Left cardiac atrium (tissue), 4 donors: ENCODE measurements at regions not wholly inside any gene's neighbourhood (a gene's known extent, or its start where the extent isn't known, plus 50 kb on each side); places are given as distances from the start of the nearest gene placed in this dataset.

Source experiments
- ATAC-seq, 2 donors: fragments of 200-7000 bp; cut with Tn5 transposase; one replicate each; pipeline ENCODE4 v1.9.1; 2020; ENCODE audit warnings: mild to moderate bottlenecking in 2 of 2, moderate library complexity in 2 of 2
- DNase-seq: peaks from one replicate; pipeline ENCODE4 v3.0.0-alpha.2; 2020
- intact Hi-C, 2 donors: fragments of 100-400 bp; cut with DNase I; formaldehyde crosslinking; loops; one replicate each; pipeline versions ENCODE4 v1.14.1 to v1.15.1; 2022 to 2023
- donor health status: DM: no; HTN: yes; CAD: no.
- donor health status: DM: no; HTN: yes; CAD: no; lungs with severe emphysema.
- donor health status: DM: yes; HTN: yes; CAD: no.
- donor health status: Dilated cardiomyopathy.

DNA sequence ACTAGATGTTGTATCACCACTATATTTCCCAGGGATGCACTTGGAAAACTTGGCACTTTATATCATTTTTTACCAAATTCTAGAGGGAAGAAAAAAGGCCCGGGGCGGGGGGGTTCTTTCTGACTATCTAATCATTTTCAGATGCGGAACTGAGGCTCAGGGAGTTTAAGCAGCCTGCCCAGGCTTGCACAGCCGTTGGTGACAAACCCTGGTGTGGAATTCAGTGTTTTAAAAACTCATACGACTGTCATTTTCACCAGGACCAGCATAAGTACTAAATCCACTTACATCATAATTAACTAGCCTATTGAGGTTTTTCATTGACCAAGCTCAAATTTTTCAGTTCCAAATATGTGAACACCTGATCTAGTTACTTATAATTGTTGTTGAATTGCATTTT lies 181.0 kb downstream of the IPO8 start:
- ATAC-seq (no peak), DNase-seq (no peak)
- intact Hi-C loops: loop anchor here in 1 of 2 donors (10.0 kb wide), 1 partner anchor 980 kb away; no protein-coding TSS in a partner anchor

DNA sequence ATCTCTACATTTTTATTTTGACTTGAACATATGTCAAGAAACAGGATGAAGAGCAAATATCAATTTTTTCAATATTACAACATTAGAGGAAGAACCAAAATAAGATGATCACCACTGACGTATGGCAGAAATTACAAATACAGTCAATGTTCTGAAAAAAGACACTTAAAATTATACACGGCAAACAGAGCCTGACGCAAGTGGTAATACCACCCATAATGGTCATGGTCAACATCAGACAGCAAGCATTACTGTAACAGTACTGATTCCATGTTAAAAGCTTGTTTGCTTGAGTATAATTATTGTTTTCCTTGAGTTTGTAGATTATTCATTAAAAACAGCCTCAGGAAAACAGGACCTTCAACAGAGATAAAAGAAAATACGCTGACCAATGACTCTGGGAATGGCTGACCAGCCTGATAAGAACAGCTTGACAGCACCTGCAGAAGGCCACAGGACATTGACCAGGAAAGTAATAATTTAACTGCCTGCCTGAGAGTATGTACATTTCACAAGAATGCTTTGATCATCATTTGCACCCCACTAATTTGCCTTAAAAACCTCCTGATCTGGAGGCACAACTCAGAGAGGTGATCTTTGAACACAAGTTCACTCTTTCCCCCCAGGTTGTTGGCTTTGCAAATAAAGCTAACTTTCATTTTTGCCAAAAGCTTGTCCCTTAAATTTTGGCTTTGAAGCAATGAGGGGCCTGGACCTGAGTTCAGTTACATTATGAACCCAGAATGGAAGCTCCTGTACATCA lies 187.3 kb downstream of the IPO8 start:
- no peak for ATAC-seq
- DNase-seq: no peak
- intact Hi-C loops: no loop called here

DNA sequence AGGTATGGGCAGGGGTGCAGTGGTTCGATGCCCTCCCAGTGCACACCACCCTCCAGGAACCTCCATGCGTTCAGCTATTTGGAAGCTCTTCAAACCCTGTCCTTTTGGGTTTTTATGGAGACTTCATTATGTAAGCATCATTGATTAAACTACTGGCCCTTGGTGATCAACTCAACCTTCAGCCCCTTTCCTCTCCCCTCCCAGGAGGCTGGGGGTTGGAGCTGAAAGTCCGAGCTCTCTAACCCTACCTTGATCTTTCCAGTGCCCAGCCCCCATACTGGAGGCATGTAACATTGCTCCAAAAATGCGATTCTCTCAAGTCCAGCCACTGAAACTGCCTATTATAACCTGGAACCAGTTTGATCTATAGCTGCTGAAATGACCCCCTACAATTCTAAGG lies 188.1 kb downstream of the IPO8 start:
- no peak for DNase-seq
- intact Hi-C loops: no loop called here
- no peak for ATAC-seq

DNA sequence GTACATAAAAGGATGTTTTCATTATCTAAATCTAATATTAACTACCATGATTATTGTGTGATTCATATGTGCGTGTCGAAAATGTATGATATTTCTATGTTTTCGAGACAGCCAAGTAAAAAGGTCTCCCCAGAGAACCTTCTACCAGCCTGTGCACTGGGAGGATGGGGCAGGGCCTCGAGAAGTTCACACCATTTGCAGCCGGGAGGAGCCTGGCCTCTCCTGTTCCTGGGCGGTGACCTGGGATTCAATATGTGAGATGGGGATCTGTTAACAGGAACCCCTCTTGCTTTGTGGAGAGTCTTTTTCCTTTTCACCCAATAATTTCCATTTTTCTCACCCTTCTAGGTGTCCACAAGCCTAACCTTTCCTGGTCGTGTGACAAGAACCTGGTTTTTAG lies 189.3 kb downstream of the IPO8 start:
- no peak for ATAC-seq
- no peak for DNase-seq
- intact Hi-C loops: no loop called here

DNA sequence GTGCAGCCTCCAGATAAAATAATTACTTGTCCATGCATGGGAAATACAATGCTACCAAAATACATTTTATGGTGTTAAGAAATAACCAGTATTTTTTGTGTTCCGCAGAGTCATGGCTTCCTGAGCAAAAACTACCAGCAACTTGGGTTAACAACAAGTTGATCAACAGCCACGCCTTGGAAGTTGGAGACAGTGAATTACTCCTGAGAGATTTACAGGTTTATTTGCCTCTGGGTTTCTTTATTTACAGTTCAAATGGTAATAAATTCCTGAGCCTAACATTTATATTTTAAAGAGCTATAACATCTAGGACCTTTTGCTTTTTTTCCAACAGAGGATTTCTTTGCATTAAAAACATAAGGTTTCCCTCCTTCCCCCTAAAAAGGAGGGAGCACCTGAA lies 194.0 kb downstream of the IPO8 start:
- intact Hi-C loops: no loop called here
- no peak for ATAC-seq
- DNase-seq: no peak

DNA sequence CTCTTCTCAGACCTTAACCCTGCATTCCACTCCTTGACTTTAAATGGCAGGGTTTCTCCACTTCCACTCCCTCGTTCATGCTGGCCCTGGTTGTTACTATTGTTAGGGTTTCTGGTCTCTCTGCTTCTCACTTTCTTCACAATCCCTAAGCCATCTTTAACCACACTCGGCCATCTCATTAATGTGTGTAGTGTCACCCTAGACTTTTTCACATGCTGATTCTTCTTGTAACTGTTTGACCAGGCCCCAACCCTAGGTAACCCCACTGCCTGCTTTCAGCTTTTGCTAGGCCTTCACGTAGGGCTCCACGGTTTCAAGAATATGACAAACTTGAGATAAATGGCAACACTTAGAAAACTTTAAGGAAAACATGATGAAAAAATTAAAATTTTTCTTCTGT lies 195.1 kb downstream of the IPO8 start:
- intact Hi-C loops: no loop called here
- DNase-seq (no peak), ATAC-seq (no peak)

DNA sequence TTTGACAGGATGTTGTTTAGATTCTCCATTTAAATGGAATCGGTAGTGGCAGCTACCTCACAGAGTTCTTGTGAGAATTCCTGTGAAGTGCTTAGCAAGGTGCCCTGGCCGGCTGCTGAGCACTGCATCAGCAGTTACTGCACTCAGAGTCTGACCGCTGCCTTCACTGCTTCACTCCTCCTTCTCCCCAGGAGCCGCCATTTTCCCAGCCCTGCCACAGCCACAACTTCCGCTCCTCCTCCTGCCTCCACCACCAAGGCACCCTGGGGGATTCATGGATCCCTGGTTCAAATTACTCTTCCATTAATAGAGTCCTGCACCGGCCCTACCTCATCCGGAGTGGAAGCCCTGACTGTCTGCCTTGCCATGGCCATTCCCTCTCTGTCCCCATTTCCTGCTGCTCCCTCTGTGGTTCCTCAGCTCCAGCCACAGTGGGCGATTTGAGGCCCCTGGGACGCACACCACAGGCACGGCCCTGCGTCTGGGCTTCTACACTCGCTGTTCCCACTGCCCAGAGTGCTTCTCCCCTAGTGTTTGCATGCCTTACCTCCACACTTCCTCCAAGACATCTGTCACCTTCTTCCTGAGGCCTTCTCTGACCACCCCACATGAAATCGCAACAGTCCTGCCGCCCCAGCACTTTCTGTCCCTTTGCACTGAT lies 210.3 kb downstream of the IPO8 start:
- ATAC-seq (no peak), DNase-seq (no peak)
- intact Hi-C loops: no loop called here

DNA sequence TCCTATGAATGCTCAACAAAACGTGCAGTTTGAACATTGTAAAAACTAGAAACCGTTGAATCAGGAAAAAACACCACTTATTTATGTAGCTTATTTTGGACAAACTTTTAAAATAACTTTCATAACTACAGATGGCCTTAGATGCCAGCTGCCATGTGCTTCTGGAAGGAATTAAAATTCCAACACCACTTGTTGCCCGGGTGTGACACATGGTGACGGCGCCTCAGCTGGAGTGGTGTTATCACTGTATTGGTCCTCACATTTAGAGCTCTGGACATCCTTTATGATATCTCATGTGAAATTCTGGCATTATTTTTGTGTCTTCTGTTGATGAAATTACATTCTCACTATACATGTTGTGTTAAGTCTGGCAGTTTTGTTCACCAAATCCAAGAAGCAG lies 211.0 kb downstream of the IPO8 start:
- DNase-seq: peak; percentile 33

DNA sequence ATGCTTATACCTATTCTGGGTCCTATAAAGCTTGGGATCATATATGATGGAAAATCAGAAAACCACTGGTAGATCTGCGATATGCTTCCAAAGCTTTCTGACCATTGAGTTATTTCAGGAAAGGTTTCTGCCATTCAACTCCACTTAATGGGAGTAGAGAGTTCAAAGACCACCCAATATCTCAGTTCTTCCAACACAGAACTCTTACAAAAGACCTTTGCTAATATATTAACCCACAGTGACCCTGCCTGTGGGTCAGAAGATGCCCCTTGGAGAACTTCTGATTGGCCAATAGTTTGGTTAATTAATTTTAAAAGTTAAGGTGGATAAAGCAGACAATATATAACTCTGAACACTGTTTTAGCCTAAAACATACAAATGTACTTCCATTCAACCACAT lies 213.0 kb downstream of the IPO8 start:
- intact Hi-C loops: no loop called here
- no peak for ATAC-seq
- no peak for DNase-seq

More for the DNA sequence above, 211.0 kb downstream of the IPO8 start:
- peak; percentile 65 to 86 for ATAC-seq
- intact Hi-C loops: no loop called here

DNA sequence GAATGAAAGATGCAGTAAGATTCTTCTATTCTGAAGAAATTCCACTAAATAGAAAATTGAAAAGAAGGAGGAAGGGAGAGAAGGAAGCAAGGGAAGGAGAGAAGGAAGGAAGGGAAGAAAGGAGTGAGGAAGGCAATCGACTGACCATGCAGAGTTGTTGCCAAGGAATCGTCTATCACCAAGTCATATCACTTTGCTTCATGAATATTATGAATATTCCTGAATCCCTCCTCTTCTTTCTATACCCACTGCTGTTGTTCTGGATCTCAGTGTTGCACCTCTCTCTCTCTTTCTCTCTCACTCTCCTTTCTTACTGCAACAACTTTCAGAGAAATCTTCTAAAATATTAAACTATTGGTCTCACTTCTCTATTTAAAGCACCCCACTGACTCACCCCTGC lies 222.4 kb downstream of the IPO8 start:
- DNase-seq (no peak), ATAC-seq (no peak)
- intact Hi-C loops: no loop called here

DNA sequence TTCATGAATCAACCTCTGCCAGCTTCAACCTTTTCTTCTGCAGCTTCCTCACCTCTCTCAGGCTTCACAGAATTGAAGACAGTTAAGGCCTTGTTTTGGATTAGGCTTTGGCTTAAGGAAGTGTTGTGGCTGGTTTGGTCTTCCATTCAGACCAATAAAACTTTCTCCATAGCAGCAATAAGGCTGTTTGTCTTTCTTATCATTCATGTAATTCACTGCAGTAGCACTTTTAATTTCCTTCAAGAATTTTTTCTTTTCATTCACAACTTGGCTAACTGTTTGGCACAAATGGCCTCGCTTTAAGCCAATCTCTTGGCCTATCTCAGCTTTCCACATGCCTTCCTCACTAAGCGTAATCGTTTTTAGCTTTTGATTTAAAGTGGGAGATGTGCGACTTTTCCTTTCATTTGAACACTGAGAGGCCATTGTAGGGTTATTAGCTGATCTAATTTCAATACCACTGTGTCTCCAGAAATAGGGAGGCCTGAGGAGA lies 229.5 kb downstream of the IPO8 start:
- intact Hi-C loops: no loop called here
- DNase-seq (no peak), ATAC-seq (no peak)

DNA sequence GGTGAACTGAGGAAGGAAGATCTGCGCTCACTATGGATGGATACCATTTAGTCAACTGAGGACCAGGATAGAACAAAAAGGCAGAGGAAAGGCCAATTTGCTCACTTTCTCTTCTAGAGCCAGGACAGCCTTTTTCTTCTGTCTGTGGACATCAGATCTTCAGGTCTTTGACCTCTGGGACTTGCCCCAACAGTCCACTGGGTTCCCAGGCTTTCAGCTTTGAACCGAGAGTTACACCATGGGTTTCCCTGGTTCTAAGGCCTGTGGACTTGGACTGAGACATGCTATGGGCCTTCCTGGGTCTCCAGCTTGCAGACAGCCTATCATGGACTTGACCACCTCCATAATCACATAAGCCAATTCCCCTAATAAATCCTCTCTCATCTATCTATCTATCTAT lies 232.0 kb downstream of the IPO8 start:
- no peak for ATAC-seq
- intact Hi-C loops: no loop called here

DNA sequence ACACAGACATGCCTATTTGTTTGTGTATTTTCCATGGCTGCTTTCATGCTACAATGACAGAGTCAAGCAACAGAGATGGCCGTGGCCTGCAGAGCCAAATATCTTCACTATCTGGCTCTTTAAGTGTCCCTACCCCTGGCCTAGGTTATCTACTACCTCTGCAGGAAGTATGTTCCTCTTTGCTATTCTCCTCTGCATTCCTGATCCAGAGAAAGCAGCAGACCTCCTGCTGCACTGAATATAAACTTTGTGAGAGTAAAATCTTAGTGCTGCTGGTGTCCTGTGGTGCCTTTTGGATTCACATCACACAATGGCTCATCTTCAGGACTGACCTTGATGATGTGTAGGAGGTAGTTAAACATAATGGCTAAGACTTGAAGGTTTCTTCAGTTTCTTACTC lies 233.4 kb downstream of the IPO8 start:
- ATAC-seq: no peak

More for the DNA sequence above, 232.0 kb downstream of the IPO8 start:
- DNase-seq: no peak

DNA sequence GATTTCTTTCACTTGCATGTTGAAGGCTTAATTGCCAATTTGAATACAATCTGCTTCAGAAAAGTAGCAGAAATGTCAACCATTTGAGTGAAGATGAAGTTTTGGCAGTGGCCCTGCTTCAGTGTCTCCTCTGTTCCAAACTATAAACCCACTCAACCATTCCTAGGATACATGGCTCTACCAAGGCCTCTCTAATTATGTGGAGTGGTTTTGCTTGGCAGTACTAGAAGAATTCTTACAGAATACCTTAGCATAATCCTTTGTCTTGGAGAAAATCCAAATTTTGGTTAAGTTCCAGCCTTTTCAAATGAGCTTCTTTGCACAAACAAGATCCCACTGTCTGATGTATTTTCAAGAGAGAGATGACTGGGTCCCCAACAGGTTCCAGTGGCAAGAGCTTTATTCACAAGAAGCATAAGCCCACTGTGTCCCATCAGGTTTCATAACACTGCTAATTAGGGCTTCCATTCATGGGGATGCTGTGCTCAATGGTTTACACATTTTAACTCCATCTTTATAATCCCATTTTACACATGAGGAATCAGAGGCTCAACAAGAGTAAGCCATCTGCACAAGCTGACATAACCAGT lies 234.5 kb downstream of the IPO8 start:
- intact Hi-C loops: no loop called here
- no peak for ATAC-seq
- no peak for DNase-seq

More for the DNA sequence above, 233.4 kb downstream of the IPO8 start:
- intact Hi-C loops: no loop called here
- DNase-seq: no peak

DNA sequence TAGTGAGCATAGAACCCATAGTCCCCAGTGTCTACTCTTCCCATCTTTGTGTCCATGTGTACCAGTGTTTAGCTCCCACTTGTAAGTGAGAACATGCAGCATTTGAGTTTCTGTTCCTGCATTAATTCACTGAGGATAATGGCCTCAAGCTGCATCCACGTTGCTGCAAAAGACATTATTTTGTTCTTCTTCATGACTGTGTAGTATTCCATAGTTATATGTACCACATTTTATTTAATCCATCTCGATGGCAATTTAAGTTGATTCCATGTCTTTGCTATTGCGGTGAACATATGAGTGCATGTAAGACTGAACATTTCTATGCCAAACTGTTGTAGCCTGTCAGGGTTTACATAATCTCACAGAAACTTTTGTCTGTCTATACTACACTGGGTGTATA lies 237.2 kb downstream of the IPO8 start:
- intact Hi-C loops: no loop called here

DNA sequence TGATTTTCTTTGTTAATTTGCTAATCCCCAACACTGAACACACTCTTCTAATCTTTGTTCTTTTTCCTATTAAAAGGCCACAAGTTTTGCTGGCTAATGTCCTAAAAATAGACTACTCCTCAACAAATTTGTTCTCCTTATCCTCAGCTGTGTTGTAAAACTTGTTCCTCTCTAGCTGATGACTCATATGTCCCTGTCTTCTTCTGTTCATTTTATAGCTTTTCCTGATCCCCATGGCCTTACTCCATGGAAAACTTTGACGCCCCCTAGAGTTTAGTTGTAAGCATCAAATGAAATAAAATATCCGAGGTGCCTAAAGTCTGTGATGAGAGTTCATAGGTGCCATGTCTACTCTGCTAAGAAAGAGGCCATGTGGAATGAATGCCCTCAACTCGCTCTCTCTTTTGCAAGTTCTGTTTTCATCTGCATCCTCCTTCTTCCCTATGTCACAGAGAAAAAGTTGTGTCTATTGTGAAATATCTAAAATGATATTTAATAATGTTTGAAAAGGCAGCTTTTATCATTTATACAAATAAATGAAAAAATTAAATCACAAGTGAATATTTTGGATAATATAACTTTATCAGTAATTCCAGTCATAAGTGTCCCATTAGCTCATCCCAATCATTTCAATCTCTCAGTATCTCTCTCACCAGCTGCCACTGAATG lies 237.9 kb downstream of the IPO8 start:
- intact Hi-C loops: no loop called here
- ATAC-seq (peak; percentile 50 to 88), DNase-seq (no peak)

More for the DNA sequence above, 237.2 kb downstream of the IPO8 start:
- DNase-seq (no peak), ATAC-seq (no peak)

DNA sequence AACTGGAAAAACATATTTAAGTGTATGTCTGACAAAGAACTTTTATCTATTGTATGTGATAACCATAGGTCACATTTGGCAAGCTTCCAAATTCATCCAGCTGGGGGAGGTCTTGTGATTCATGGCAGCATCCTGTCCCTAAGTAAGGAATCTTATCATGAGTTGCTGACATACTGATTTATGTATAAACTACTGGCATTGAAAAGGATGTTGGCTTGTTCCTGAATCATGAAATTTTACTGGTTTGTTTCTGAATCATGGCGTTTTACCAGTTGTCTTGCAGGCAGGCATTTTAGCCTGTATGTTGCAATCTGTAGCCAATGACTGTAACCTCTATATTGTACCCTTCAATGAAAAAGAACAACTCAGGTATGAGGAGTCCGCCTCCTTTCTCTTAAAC lies 244.8 kb downstream of the IPO8 start:
- intact Hi-C loops: no loop called here
- ATAC-seq (no peak), DNase-seq (no peak)

DNA sequence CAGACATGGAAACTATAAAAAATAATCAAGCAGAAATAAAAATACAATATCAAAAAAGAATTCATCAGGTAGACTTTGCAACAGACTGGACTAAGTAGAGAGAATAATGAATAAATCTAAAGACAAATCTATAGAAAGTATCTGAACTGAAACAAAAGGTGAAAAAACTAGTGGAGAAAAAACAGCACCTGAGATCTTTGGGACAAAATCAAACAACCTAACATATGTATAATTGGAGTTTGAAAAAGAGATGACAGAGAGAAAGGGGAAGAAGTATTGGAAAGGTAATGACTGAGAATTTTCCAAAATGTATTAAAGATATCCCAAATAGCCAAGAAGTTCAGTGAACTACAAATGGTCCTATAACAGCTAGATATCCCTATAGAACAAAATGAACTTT lies 245.4 kb downstream of the IPO8 start:
- intact Hi-C loops: no loop called here
- no peak for DNase-seq
- no peak for ATAC-seq

DNA sequence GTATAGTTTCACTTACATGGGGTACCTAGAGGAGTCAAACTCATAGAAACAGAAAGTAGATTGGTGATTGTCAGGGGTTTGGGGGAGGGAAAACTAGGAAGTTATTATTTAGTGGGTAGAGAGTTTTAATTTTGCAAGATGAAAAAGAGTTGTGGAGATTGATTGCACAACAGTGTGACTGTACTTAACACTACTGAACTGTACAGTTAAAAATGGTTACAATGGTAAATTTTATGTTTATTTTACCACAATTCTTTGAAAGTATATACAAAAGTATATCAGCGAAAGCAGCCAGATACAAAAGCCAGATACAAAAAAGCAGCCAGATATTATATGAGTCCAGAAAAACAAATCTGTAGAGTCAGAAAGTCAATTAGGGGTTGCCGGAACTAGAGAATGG lies 247.6 kb downstream of the IPO8 start:
- ATAC-seq: no peak
- intact Hi-C loops: no loop called here
- no peak for DNase-seq
